CD4-positive, alpha-beta memory T cell (primary cell): ENCODE measurements at regions not wholly inside any gene's neighbourhood (a gene's known extent, or its start where the extent isn't known, plus 50 kb on each side); places are given as distances from the start of the nearest gene placed in this dataset.

ENCODE experiments used
- CTCF ChIA-PET: fragments of 350-600 bp; sonication (Branson Sonifier 250); formaldehyde crosslinking; loops from one replicate; lab custom pipeline; 2021; ENCODE audit warnings: inconsistent platforms; ENCODE audit not compliant: partially characterized antibody; lab: Charles Lee
- POLR2A ChIA-PET: fragments of 350-600 bp; sonication (Branson Sonifier 250); formaldehyde crosslinking; loops from one replicate; lab custom pipeline; 2021; ENCODE audit not compliant: partially characterized antibody; lab: Charles Lee
- DNase-seq, 5 donors: peaks; one replicate each; pipeline versions ENCODE4 v3.0.0 to v3.0.0-alpha.2; 2020 to 2022; ENCODE audit warnings: mixed read lengths in 1 of 5
- H3K27ac ChIP-seq: one replicate; pipeline ENCODE4 v1.7.0; 2013; ENCODE audit warnings: low read depth, low read length
- H3K27me3 ChIP-seq: 2 replicates; pipeline ENCODE4 v1.7.0; 2013; ENCODE audit warnings: mild to moderate bottlenecking, low read length, moderate library complexity; ENCODE audit not compliant: insufficient read depth
- H3K36me3 ChIP-seq: 2 replicates; pipeline ENCODE4 v1.7.0; 2013; ENCODE audit warnings: mild to moderate bottlenecking, low read length, moderate library complexity; ENCODE audit not compliant: insufficient read depth
- H3K4me1 ChIP-seq: 2 replicates; pipeline ENCODE4 v1.7.0; 2013; ENCODE audit warnings: mild to moderate bottlenecking, low read length, moderate library complexity; ENCODE audit not compliant: insufficient read depth
- H3K4me3 ChIP-seq, 2 donors: one replicate each; pipeline ENCODE4 v1.7.0; 2013; ENCODE audit warnings: low read length in 2 of 2, mild to moderate bottlenecking in 1 of 2
- H3K9me3 ChIP-seq, 2 donors: one replicate each; pipeline ENCODE4 v1.7.0; 2013; ENCODE audit warnings: low read length in 2 of 2, control low read depth in 1 of 2; ENCODE audit not compliant: control insufficient read depth in 1 of 2
- H3K27ac Mint-ChIP-seq, 7 donors: one replicate each; pipeline ENCODE4 v1.8.0; 2020 to 2021; ENCODE audit warnings: mixed read lengths in 7 of 7, mild to moderate bottlenecking in 6 of 7, inconsistent platforms in 3 of 7, moderate library complexity in 3 of 7
- H3K27me3 Mint-ChIP-seq, 2 donors: one replicate each; pipeline ENCODE4 v1.8.0; 2020 to 2021; ENCODE audit warnings: mixed read lengths in 2 of 2
- H3K36me3 Mint-ChIP-seq, 2 donors: one replicate each; pipeline ENCODE4 v1.8.0; 2020 to 2021; ENCODE audit warnings: mixed read lengths in 2 of 2, inconsistent platforms in 1 of 2, mild to moderate bottlenecking in 1 of 2
- H3K4me1 Mint-ChIP-seq, 4 donors: one replicate each; pipeline ENCODE4 v1.8.0; 2020 to 2021; ENCODE audit warnings: mixed read lengths in 4 of 4, mild to moderate bottlenecking in 1 of 4
- H3K4me3 Mint-ChIP-seq, 8 donors: one replicate each; pipeline ENCODE4 v1.8.0; 2020 to 2021; ENCODE audit warnings: mixed read lengths in 8 of 8, mild to moderate bottlenecking in 7 of 8, moderate library complexity in 6 of 8, inconsistent platforms in 3 of 8
- H3K9me3 Mint-ChIP-seq, 8 donors: one replicate each; pipeline ENCODE4 v1.8.0; 2020 to 2021; ENCODE audit warnings: mixed read lengths in 8 of 8, mild to moderate bottlenecking in 5 of 8, inconsistent platforms in 3 of 8, moderate library complexity in 1 of 8
- intact Hi-C: fragments of 100-400 bp; cut with micrococcal nuclease; formaldehyde crosslinking; loops from one replicate; pipeline ENCODE4 v1.15.1; 2023

DNA sequence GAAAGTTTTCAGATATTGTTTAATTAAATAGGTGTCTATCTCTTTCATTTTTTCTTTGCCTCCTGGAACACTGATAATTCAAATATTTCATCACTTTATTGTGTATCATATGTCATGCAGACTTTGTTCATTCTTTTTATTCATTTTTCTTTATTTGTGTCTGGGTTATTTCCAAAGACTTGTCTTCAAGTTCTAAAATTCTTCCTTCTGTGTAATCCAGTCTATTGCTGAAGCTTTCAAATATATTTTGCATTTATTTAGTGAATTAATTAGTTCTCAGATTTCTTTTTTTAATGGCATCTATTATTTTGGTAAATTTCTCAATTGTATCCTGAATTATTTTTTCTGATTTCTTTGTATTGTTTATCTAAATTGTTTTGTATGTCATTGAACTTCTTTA, 70.1 kb downstream of the ZNF330 start:
- intact Hi-C loops, result no loop called here
- ChIA-PET CTCF (no interaction called here), POLR2A (no interaction called here)
- Mint-ChIP-seq H3K27me3 (peaks cover 6 to 11% of the 10 kb centered on the region in 2 donors), H3K27ac (no peak overlapping the region), H3K36me3 (peaks cover 0 to 2% of the 10 kb centered on the region in 2 donors), H3K4me1 (no peaks in the 10 kb centered on the region), H3K9me3 (peaks cover 2 to 28% (median 25%) of the 10 kb centered on the region in 8 donors), H3K4me3 (no peak overlapping the region)
- Histone ChIP-seq H3K27ac (no peak overlapping the region), H3K36me3 (no peaks in the 10 kb centered on the region), H3K27me3 (no peaks in the 10 kb centered on the region), H3K4me1 (no peaks in the 10 kb centered on the region), H3K4me3 (no peak overlapping the region), H3K9me3 (no peaks in the 10 kb centered on the region)
- DNase-seq, result no peak

DNA sequence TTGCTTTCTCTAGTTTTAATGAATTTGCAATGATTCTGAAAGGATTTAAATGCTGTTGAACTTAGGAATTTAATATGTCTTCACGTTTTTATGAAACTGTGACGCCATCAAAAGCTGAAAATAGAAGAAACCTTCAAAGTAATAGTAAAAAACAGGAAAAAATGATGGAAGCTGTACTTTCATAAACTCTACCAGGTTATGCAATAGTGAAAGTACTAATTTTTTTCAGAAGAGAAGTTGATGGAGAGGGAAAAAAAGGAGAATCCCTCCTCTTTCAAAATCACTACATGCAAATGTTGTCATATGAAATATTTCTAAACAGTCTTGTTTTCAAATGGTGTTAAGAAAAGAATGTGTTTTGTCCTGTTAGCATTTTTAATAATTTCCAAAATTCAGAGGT, 73.6 kb downstream of the ZNF330 start:
- peaks cover 2 to 28% (median 23%) of the 10 kb centered on the region in 8 donors for H3K9me3 Mint-ChIP-seq
- Histone ChIP-seq H3K4me3 (no peak overlapping the region), H3K27ac (no peak overlapping the region), H3K27me3 (no peaks in the 10 kb centered on the region), H3K9me3 (no peaks in the 10 kb centered on the region), H3K36me3 (no peaks in the 10 kb centered on the region), H3K4me1 (no peaks in the 10 kb centered on the region)
- peaks cover 3 to 9% of the 10 kb centered on the region in 2 donors for H3K27me3 Mint-ChIP-seq
- ChIA-PET POLR2A (interaction anchor here (0.6 kb wide), 1 partner anchor 10 kb away, joined by 3 read pairs; no protein-coding TSS in a partner anchor), CTCF (no interaction called here)
- no peaks in the 10 kb centered on the region for H3K4me1 Mint-ChIP-seq
- H3K36me3 Mint-ChIP-seq, result peaks cover 0 to 2% of the 10 kb centered on the region in 2 donors
- no peak for DNase-seq
- peak overlapping the region in 1 of 7 donors; percentile 32 for H3K27ac Mint-ChIP-seq
- intact Hi-C loops, result no loop called here
- no peak overlapping the region for H3K4me3 Mint-ChIP-seq

DNA sequence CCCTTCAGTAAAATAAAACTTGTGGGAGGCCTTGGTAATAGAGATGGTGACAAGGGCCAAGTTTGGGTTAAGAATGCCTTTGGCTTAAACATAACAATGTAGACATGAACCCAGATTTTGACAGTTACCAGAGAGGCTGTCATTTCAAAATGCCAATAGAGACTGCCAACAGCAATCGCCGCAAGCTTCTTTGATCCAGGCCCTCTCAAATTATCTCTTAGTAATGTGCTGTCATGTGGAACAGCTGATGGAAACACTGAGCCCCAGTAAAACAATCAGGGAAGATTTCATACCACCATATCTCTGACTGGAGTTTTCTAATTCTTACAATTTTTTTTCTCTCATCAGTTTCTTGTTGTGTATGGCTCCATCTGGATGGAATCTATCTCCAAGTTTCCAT, 80.5 kb downstream of the ZNF330 start:
- no peak overlapping the region for H3K27ac ChIP-seq
- H3K27me3 ChIP-seq, result no peaks in the 10 kb centered on the region
- no peak overlapping the region for H3K27ac Mint-ChIP-seq
- H3K4me1 ChIP-seq, result no peaks in the 10 kb centered on the region
- H3K9me3 ChIP-seq, result no peaks in the 10 kb centered on the region
- no peaks in the 10 kb centered on the region for H3K4me1 Mint-ChIP-seq
- DNase-seq, result no peak
- POLR2A ChIA-PET, result no interaction called here
- peaks cover 0 to 3% of the 10 kb centered on the region in 2 donors for H3K27me3 Mint-ChIP-seq
- no peaks in the 10 kb centered on the region for H3K36me3 ChIP-seq
- no peaks in the 10 kb centered on the region for H3K36me3 Mint-ChIP-seq
- intact Hi-C loops, result loop anchor here (10.0 kb wide), 1 partner anchor 1784 kb away; no protein-coding TSS in a partner anchor
- CTCF ChIA-PET, result interaction anchor here (1.1 kb wide), 1 partner anchor 11 kb away, joined by 3 read pairs; no protein-coding TSS in a partner anchor
- H3K4me3 ChIP-seq, result no peak overlapping the region
- H3K9me3 Mint-ChIP-seq, result no peaks in the 10 kb centered on the region
- H3K4me3 Mint-ChIP-seq, result no peak overlapping the region

DNA sequence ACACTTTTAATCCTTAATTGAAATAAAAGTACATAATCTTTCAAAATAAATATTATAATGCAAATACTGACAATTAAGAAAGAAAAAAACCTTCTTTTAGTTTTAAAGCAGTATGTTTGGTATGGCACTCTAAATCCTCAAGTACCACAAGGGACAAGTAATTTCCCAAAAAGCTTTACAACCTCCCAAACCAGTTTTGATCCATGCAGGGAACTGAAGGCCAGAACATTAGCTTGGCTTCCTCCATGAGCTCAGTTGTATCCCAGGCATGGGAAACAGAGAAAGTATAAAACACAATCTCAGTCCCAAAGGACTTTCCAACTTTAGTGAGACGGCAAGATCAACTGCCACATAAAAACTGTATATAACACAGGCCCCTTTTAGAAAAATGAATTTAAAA, 82.2 kb downstream of the ZNF330 start:
- no peaks in the 10 kb centered on the region for H3K9me3 ChIP-seq
- H3K27me3 ChIP-seq, result no peaks in the 10 kb centered on the region
- no peaks in the 10 kb centered on the region for H3K36me3 ChIP-seq
- H3K27me3 Mint-ChIP-seq, result peaks cover 0 to 3% of the 10 kb centered on the region in 2 donors
- intact Hi-C loops, result loop anchor here (10.0 kb wide), 1 partner anchor 1782 kb away; no protein-coding TSS in a partner anchor
- H3K4me3 Mint-ChIP-seq, result no peak overlapping the region
- DNase-seq, result no peak
- no peak overlapping the region for H3K4me3 ChIP-seq
- H3K9me3 Mint-ChIP-seq, result no peaks in the 10 kb centered on the region
- H3K4me1 ChIP-seq, result no peaks in the 10 kb centered on the region
- H3K4me1 Mint-ChIP-seq, result peaks cover 0 to 5% (median 2%) of the 10 kb centered on the region in 4 donors
- H3K27ac ChIP-seq, result no peak overlapping the region
- no peaks in the 10 kb centered on the region for H3K36me3 Mint-ChIP-seq
- CTCF ChIA-PET, result interaction anchor here (1.4 kb wide), 1 partner anchor 1545 kb away, joined by 3 read pairs; no protein-coding TSS in a partner anchor
- POLR2A ChIA-PET, result no interaction called here
- H3K27ac Mint-ChIP-seq, result no peak overlapping the region

DNA sequence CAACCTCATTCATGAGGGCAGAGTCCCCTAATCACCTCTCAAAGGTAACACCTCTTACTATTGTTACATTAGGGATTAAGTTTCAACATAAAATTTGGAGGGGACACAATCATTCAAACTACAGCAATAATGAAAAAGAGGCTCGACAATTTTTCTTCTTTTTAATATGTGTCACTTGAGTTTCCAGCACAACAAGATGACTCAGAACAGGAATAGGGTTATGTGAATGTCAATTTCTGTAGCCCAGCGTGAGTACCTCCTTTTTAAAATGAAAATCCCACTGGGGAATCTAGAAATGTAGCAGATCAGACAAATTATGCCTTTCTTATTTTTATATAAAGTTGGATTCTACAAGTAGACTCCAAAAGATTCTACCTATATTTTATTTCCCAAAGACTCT, 83.7 kb downstream of the ZNF330 start:
- Histone ChIP-seq H3K36me3 (no peaks in the 10 kb centered on the region), H3K27me3 (no peaks in the 10 kb centered on the region), H3K4me1 (no peaks in the 10 kb centered on the region), H3K4me3 (no peak overlapping the region), H3K9me3 (no peaks in the 10 kb centered on the region), H3K27ac (no peak overlapping the region)
- no peak overlapping the region for H3K4me3 Mint-ChIP-seq
- no peak for DNase-seq
- peaks cover 0 to 3% of the 10 kb centered on the region in 2 donors for H3K27me3 Mint-ChIP-seq
- H3K27ac Mint-ChIP-seq, result no peak overlapping the region
- H3K36me3 Mint-ChIP-seq, result no peaks in the 10 kb centered on the region
- ChIA-PET CTCF (no interaction called here), POLR2A (interaction anchor here (0.6 kb wide), 1 partner anchor 10 kb away, joined by 3 read pairs; no protein-coding TSS in a partner anchor)
- intact Hi-C loops, result loop anchor here (10.0 kb wide), 1 partner anchor 1780 kb away; no protein-coding TSS in a partner anchor
- peaks cover 0 to 5% (median 2%) of the 10 kb centered on the region in 4 donors for H3K4me1 Mint-ChIP-seq
- no peaks in the 10 kb centered on the region for H3K9me3 Mint-ChIP-seq

DNA sequence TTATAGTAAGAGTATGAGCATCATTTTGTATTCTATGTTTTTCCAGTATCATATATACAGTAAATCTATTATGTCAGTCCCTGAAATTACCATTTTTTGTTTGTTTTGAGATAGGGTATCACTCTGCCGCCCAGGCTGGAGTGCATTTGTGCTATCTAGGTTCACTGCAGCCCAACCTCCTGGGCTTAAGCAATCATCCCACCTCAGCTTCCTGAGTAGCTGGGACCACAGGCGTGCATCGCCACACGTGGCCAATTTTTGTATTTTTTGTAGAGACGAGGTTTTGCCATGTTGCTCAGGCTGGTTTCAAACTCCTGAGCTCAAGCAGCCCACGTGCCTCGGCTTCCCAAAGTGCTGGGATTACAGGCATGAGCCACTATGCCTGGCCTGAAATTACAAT, 85.6 kb downstream of the ZNF330 start:
- Histone ChIP-seq H3K4me3 (no peak overlapping the region), H3K36me3 (no peaks in the 10 kb centered on the region), H3K9me3 (no peaks in the 10 kb centered on the region), H3K4me1 (no peaks in the 10 kb centered on the region), H3K27ac (no peak overlapping the region), H3K27me3 (no peaks in the 10 kb centered on the region)
- ChIA-PET POLR2A (interaction anchor here (0.6 kb wide), 1 partner anchor 1102 kb away, joined by 5 read pairs; no protein-coding TSS in a partner anchor), CTCF (interaction anchor here (1.0 to 2.6 kb wide), 8 partner anchors 8 to 1544 kb away, joined by 3 to 11 read pairs (median 4); partner anchors contain the start of gene INPP4B)
- Mint-ChIP-seq H3K9me3 (no peaks in the 10 kb centered on the region), H3K27ac (no peak overlapping the region), H3K36me3 (no peaks in the 10 kb centered on the region), H3K27me3 (peaks cover 0 to 3% of the 10 kb centered on the region in 2 donors), H3K4me3 (no peak overlapping the region), H3K4me1 (peaks cover 0 to 5% (median 2%) of the 10 kb centered on the region in 4 donors)
- intact Hi-C loops, result loop anchor here (2.0 to 10.0 kb wide), 3 partner anchors 404 to 1778 kb away; no protein-coding TSS in a partner anchor
- DNase-seq, result no peak

DNA sequence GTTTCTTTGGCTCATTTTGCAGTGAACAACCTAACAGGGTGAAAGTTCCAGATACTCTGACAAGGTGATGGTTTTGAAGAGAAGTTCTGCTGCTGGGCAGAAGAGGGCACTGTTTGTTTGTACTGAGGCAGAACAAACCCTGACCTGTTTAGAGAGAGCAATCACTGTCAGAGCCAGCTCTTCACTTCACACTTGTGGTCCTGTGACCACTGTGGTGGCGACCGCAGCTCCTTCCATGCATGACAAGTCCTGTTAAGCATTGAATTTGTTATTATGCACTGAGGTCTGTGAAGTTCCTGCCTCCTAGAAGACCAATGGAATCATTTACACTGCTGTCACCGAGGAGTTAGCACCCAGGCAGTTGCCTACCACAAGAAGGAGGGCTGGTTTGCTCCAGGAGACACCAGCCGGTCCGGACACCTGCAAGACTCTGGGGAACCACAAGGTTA, 86.6 kb downstream of the ZNF330 start:
- Mint-ChIP-seq H3K27me3 (peaks cover 0 to 3% of the 10 kb centered on the region in 2 donors), H3K4me1 (peaks cover 0 to 5% (median 2%) of the 10 kb centered on the region in 4 donors), H3K27ac (no peak overlapping the region), H3K36me3 (no peaks in the 10 kb centered on the region), H3K4me3 (no peak overlapping the region), H3K9me3 (no peaks in the 10 kb centered on the region)
- no peaks in the 10 kb centered on the region for H3K36me3 ChIP-seq
- H3K27me3 ChIP-seq, result no peaks in the 10 kb centered on the region
- ChIA-PET POLR2A (no interaction called here), CTCF (interaction anchor here (1.2 to 2.6 kb wide), 5 partner anchors 405 to 1543 kb away, joined by 3 to 11 read pairs (median 4); partner anchors contain the start of gene INPP4B)
- no peaks in the 10 kb centered on the region for H3K9me3 ChIP-seq
- H3K27ac ChIP-seq, result no peak overlapping the region
- H3K4me3 ChIP-seq, result no peak overlapping the region
- intact Hi-C loops, result loop anchor here (2.0 to 10.0 kb wide), 3 partner anchors 404 to 1778 kb away; no protein-coding TSS in a partner anchor
- DNase-seq, result peak; percentile 60 to 80 (median 64)
- no peaks in the 10 kb centered on the region for H3K4me1 ChIP-seq
